Gastroesophageal sphincter (tissue), 3 donors: ENCODE measurements at regions not wholly inside any gene's neighbourhood (a gene's known extent, or its start where the extent isn't known, plus 50 kb on each side); places are given as distances from the start of the nearest gene placed in this dataset.

ENCODE experiments used
- POLR2A ChIP-seq, 2 donors: fragments of 450-650 bp; IDR thresholded peaks; one replicate each; pipeline ENCODE4 v1.6.1; 2017; ENCODE audit warnings: antibody characterized with exemption in 2 of 2, mild to moderate bottlenecking in 2 of 2, moderate library complexity in 1 of 2
- POLR2AphosphoS5 ChIP-seq: sonication (generic); formaldehyde crosslinking; IDR thresholded peaks from one replicate; pipeline ENCODE4 v1.6.1; 2017; ENCODE audit warnings: antibody characterized with exemption
- TF ChIP-seq, protein P1 (sequence below), 4 experiments: fragments of 200-600 bp in 2 of 4; fragments of 450-650 bp in 2 of 4; sonication (generic) in 1 of 4; IDR thresholded peaks; one replicate each; pipeline ENCODE4 v1.5.1; 2017 to 2019; ENCODE audit warnings: antibody characterized with exemption in 4 of 4, mild to moderate bottlenecking in 2 of 4, moderate library complexity in 2 of 4

GRCh38 chrX:137482136-137482535 is 83.8 kb upstream of the ZIC3 start:
- TF ChIP-seq POLR2A (IDR thresholded peaks at IDR 0.05) = no peak
- TF ChIP-seq, protein P1, sequence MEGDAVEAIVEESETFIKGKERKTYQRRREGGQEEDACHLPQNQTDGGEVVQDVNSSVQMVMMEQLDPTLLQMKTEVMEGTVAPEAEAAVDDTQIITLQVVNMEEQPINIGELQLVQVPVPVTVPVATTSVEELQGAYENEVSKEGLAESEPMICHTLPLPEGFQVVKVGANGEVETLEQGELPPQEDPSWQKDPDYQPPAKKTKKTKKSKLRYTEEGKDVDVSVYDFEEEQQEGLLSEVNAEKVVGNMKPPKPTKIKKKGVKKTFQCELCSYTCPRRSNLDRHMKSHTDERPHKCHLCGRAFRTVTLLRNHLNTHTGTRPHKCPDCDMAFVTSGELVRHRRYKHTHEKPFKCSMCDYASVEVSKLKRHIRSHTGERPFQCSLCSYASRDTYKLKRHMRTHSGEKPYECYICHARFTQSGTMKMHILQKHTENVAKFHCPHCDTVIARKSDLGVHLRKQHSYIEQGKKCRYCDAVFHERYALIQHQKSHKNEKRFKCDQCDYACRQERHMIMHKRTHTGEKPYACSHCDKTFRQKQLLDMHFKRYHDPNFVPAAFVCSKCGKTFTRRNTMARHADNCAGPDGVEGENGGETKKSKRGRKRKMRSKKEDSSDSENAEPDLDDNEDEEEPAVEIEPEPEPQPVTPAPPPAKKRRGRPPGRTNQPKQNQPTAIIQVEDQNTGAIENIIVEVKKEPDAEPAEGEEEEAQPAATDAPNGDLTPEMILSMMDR (IDR thresholded peaks at IDR 0.05) = no peak
- no peak for TF ChIP-seq POLR2AphosphoS5
